ENCODE measurements at regions not wholly inside any gene's neighbourhood (a gene's known extent, or its start where the extent isn't known, plus 50 kb on each side); places are given as distances from the start of the nearest gene placed in this dataset.
A peak's percentile ranks its signal among the peaks of the same experiment; 100 is the strongest.
"Not testable (repeated sequence)": the region's sequence is repeated elsewhere in the genome, so short reads cannot be mapped to it uniquely, and the experiment has no call there.

DNA sequence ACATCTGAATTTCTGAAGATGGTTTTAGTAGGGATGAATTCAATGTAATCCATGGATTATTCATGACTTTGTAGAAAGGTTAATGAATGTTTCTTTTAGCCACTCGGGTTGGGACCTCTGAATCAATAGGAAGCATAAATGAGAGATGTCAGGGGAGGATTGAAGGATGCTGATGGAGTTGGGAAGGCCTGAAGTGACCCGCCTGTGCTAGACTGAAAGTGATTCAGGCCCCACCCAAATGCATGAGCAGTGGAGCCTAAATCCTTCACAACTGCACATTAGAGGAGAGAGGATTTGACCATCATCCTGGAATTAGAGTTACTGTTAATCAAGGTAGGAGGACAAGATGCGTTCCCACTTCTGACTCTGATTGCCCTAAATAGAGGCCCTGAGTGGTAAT lies 162.2 kb upstream of the PTPN20 start:
- DNase-seq (ENCODE audit: low spot score) = not testable (repeated sequence)

DNA sequence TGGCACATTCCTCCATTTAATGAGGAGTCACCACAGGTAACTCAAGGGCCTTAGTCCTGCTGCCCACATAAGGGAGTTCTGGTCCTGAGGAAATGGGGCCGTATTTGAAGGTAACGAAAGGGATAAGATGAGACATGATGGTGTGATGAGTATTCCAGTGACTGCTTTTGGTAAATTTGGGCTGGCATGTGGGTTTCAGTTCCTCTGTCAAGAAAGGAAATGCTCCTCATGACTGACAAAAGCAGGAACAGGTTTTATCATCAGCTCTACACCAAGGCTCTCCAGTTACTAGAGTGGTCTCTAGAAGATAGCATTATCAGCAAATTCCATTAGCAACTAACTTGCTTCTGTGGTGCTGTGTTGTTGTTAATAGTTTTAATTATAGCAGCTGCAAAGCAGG lies 161.8 kb upstream of the PTPN20 start:
- not testable (repeated sequence) for DNase-seq (ENCODE audit: low spot score)

DNA sequence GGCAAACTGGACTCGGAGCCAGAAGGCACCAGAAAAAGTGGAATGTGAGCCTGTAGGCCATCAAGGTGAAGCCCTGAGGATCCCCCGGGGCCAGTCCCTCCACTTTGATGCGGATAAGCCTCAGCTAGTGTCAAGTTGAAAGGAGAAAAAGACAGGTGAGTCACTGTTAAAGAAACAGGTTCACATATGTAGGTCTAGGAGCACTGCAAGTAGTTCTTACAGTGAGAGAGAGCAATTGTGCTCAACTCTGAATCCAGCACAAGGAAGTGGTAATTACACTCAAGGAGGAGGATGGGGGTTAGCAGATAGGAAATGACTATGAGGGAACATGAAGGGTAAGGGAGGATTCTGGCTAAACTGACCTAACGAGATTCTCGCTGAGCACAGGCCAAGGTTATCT lies 157.5 kb upstream of the PTPN20 start:
- DNase-seq (ENCODE audit: low spot score) = not testable (repeated sequence)

DNA sequence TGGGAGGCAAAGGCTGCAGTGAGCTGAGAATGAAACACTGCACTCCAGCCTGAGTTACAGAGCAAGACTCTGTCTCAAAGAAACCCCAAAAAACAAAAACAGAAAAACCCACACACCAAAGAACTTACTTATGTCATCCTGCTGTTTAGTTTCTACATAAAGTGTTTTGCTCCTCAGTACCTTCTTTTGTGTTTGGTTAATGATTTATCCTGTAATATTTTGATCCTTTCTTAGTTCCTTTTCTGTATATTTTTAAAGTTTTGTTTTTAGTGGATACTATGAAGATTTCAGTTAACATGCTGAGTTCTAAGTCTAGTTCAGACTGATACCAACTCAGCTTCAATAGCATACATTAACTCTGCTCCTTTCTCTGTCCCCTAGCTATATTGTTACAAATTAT lies 149.8 kb upstream of the PTPN20 start:
- not testable (repeated sequence) for DNase-seq (ENCODE audit: low spot score)

GRCh38 chr10:46768515-46769291 lies 142.5 kb upstream of the PTPN20 start:
- not testable (repeated sequence) for DNase-seq (ENCODE audit: low spot score)

GRCh38 chr10:46773178-46773896 lies 137.9 kb upstream of the PTPN20 start:
- not testable (repeated sequence) for DNase-seq (ENCODE audit: low spot score)

DNA sequence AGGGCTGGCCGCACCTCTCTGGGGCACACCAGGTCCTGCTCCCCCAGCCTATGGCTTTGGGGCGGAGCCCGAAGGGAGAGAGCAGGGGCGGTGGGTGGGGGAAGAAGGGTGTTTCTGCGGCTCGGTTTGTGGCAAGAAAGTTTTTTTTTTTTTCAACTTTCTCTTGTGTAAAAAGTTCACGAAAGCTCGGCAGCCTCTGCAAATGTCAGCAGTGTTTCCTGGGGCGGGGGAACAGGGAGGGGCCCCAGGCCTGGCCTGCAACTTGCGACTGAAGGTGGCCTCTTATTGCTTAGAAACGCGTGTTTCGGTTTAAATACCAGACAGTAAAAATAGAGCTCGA lies 137.4 kb upstream of the PTPN20 start:
- DNase-seq (ENCODE audit: low spot score) = not testable (repeated sequence)

- DNase-seq (ENCODE audit: low spot score) = not testable (repeated sequence)
These were observed 136.9 kb upstream of the PTPN20 start for GRCh38 chr10:46774366-46774765.

GRCh38 chr10:46774945-46775667 lies 136.1 kb upstream of the PTPN20 start:
- DNase-seq (ENCODE audit: low spot score) = not testable (repeated sequence)

GRCh38 chr10:46775668-46776059 lies 135.6 kb upstream of the PTPN20 start:
- not testable (repeated sequence) for DNase-seq (ENCODE audit: low spot score)

- peak; percentile 34 for DNase-seq (ENCODE audit: low spot score)
These were observed 131.7 kb upstream of the PTPN20 start for GRCh38 chr10:46779571-46779970.

DNA sequence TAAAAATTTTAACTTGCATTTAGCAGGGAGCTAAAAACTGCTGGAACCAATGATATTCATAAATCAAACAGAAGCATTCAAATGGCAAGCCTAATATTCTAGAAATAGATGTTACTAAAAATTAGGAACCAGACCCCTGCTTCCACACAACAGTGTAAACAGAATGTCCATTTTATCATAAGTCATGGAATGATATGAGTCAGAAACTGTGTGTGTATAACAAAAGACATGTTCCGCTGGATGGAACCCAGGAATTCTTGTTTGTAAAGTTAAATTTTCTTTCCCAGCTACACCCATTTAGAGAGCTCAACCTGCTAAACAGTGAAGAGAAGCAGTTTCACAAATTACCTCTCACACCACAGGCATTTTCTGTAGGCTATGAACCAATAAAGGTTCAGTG lies 131.1 kb upstream of the PTPN20 start:
- DNase-seq (ENCODE audit: low spot score) = not testable (repeated sequence)

DNA sequence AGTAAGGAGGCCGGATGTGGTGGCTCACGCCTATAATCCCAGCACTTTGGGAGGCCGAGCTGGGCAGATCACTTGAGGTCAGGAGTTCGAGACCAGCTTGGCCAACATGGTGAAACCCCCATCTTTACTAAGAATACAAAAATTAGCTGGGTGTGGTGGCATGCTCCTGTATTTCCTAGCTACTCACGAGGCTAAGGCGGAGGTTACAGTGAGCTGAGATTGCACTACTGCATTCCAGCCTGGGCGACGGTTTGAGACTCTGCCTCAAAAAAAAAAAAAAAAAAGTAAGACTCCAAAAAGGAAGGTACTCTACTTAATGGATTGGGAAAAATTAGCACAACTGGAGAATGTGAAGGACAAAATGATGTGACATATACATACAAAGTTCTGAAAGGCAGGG lies 130.2 kb upstream of the PTPN20 start:
- not testable (repeated sequence) for DNase-seq (ENCODE audit: low spot score)

GRCh38 chr10:46782001-46782874 lies 129.0 kb upstream of the PTPN20 start:
- not testable (repeated sequence) for DNase-seq (ENCODE audit: low spot score)

GRCh38 chr10:46784665-46785064 lies 126.6 kb upstream of the PTPN20 start:
- DNase-seq (ENCODE audit: low spot score) = not testable (repeated sequence)

DNA sequence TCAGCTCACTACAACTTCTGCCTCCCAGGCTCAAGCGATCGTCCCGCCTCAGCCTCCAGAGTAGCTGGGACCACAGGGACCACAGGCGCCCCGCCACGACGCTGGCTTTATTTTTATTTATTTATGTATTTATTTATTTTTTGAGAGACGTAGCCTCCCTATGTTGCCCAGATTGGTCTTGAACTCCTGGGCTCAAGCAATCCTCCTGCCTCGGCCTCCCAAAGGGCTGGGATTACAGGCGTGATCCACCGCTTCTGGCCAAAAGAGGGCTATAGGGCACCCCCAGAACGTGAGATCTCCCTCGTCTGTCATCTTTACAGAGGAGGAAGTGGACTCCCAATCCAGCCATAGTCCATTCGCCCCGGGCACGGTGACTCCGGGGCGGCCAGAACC lies 125.1 kb upstream of the PTPN20 start:
- not testable (repeated sequence) for DNase-seq (ENCODE audit: low spot score)

DNA sequence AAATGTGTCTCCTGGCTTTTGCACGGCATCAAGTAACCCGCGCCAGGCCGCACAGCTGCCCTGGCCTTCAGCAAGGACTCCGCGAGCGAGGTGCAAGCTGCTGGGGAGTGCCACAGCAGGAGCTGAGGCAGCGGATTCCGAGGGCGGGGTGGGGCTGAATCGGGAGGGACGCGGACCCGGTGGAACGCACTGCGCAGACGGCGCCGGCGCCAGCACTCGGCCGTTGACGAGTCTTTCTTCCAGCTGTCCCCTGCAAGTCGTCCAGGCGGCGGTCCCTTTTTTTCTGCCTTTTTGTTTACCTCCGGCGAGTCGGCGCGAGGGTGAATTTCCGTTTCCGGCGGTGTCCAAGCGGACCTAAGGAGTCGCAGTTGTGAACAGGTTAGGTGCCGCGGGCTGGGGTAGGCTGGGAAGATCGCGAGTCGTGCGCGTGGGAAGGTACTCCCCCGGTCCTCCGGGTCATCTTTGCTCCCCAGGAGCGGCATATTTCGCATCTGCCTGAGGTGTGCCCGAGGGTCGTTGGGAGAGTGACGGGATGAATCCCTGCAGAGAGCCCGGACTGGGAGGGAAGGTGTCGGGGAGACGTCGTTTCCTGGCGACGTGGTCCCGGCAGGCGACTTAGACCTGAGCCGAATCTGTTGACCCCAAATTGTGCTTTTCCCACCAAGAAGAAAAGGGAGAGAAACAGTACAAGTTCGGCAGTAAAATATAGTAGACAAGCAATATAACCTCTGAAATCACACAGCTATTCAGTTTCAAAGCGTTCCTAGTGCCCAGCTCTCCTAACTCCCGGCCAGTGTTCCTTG lies 124.5 kb upstream of the PTPN20 start:
- peak; percentile 60 for DNase-seq (ENCODE audit: low spot score)

DNA sequence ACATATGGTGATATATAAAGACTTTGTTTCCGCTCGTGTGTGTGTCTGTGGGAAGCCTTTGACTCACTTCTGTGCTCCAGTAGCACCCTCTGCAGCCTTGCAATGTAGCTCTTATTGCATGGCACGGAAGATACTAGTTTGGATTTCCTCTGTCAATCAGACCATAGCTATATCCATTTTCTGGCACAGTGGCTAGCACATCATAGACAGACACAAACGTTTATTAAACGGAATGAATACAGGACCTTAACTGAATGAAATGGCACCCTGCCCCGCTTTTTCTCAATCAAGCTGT lies 124.0 kb upstream of the PTPN20 start:
- peak; percentile 34 for DNase-seq (ENCODE audit: low spot score)

DNA sequence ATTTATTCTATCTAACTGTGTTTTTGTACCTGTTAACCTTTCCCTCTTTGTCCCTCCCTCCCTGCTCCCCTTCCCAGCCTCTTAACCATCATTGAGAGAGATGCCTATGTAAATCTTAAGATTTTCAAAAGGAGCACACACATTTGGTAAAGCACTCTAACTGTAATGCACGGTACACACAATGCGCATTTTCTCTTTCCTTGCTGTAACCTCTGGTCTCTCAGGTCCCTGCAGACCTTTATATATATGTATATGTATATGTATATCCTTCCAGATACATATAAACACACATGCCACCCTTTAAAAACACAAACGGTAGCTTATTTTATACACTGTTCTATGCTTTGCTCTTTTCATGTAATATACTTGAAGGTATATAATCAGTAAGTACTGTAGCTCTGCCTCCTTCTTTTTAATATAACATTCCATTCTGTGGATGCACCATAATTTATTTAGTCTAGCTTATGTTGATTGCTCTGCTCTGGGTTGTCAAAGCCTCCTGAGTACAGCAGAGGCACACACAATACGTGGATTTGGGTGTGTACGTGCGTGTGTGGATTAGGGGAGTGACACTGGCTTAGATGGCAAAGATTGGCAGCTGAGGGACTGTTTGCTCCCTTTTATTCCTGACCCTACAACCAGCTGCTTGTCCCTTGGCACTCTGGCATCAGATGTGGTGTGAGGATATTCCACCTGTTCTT lies 118.4 kb upstream of the PTPN20 start:
- not testable (repeated sequence) for DNase-seq (ENCODE audit: low spot score)

DNA sequence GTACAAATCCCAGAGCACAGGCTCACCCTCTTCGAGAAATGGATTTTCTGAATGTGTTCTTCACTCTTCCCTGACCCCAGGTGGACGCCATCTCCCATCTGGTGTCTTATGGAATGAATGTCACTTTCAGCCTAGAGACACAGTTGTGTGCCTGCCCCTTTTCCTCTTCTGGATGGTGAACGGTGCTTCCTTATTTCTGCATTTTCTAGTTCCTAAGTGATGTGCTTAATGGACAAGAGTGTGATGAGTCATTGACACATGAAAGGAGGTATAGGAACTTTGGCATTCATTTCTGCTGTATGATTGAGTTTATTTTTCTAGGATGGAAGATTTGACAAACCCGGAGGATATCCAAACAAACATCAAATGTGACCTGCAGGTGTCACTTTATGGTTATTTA lies 114.9 kb upstream of the PTPN20 start:
- DNase-seq (ENCODE audit: low spot score) = not testable (repeated sequence)

Measured in mucosa of gallbladder (tissue), 1 donor.